ENCODE measurements at regions not wholly inside any gene's neighbourhood (a gene's known extent, or its start where the extent isn't known, plus 50 kb on each side); places are given as distances from the start of the nearest gene placed in this dataset.
"Not testable (repeated sequence)": the region's sequence is repeated elsewhere in the genome, so short reads cannot be mapped to it uniquely, and the experiment has no call there.

- intact Hi-C loops (cut with micrococcal nuclease); dilution Hi-C loops (cut with MboI; ENCODE audit: extremely low pct_ligation_motif_present, low sequenced_read_pairs); FAIRE-seq; H2AFZ ChIP-seq (ENCODE audit: low read depth, low read length); H3K79me2 ChIP-seq (ENCODE audit: control insufficient read depth, insufficient read depth, low read length); H4K20me1 ChIP-seq (replicated peaks; ENCODE audit: control insufficient read depth, extremely low read depth, insufficient read depth, low read length); H3K4me1 ChIP-seq (ENCODE audit: control insufficient read depth, extremely low read depth, insufficient read depth, low read length); H3K9me1 ChIP-seq (replicated peaks; ENCODE audit: control insufficient read depth, extremely low read depth, insufficient read depth, low read length); CTCF ChIA-PET; H3K9me3 ChIP-seq (replicated peaks; ENCODE audit: control insufficient read depth, insufficient read depth, low read length); DNase-seq (ENCODE audit: low read depth, low spot score); H3K27ac ChIP-seq (ENCODE audit: insufficient read depth, low read depth, low read length); H3K4me2 ChIP-seq (ENCODE audit: insufficient read depth, low read length); H3K27me3 ChIP-seq (ENCODE audit: control insufficient read depth in 2 of 2, insufficient read depth in 2 of 2, low read length in 2 of 2); POLR2A ChIA-PET; H3K9ac ChIP-seq (replicated peaks; ENCODE audit: extremely low read depth, insufficient read depth, low read length); H3K4me3 ChIP-seq (replicated peaks in 1 of 3; ENCODE audit: insufficient read depth in 1 of 3, low read depth in 1 of 3, low read length in 3 of 3); BruUV-seq (replicated peaks); H3K36me3 ChIP-seq (ENCODE audit: control insufficient read depth in 2 of 2, extremely low read depth in 1 of 2, insufficient read depth in 2 of 2, low read length in 2 of 2): not testable (repeated sequence)
Observed at GRCh38 chr5:60530144-60530848, 169.7 kb downstream of the DEPDC1B start.

GRCh38 chr5:60529001-60529400 is 171.0 kb downstream of the DEPDC1B start:
- Histone ChIP-seq H3K9me1 (replicated peaks; ENCODE audit: control insufficient read depth, extremely low read depth, insufficient read depth, low read length) (no peaks in the 10 kb centered on the region), H3K27me3 (ENCODE audit: control insufficient read depth in 2 of 2, insufficient read depth in 2 of 2, low read length in 2 of 2) (no peaks in the 10 kb centered on the region), H4K20me1 (replicated peaks; ENCODE audit: control insufficient read depth, extremely low read depth, insufficient read depth, low read length) (no peaks in the 10 kb centered on the region), H3K27ac (ENCODE audit: insufficient read depth, low read depth, low read length) (no peak overlapping the region), H3K9me3 (replicated peaks; ENCODE audit: control insufficient read depth, insufficient read depth, low read length) (no peaks in the 10 kb centered on the region), H3K9ac (replicated peaks; ENCODE audit: extremely low read depth, insufficient read depth, low read length) (no peak overlapping the region), H2AFZ (ENCODE audit: low read depth, low read length) (no peak overlapping the region), H3K4me2 (ENCODE audit: insufficient read depth, low read length) (no peak overlapping the region), H3K4me1 (ENCODE audit: control insufficient read depth, extremely low read depth, insufficient read depth, low read length) (no peaks in the 10 kb centered on the region), H3K4me3 (replicated peaks in 1 of 3; ENCODE audit: insufficient read depth in 1 of 3, low read depth in 1 of 3, low read length in 3 of 3) (no peak overlapping the region), H3K36me3 (ENCODE audit: control insufficient read depth in 2 of 2, extremely low read depth in 1 of 2, insufficient read depth in 2 of 2, low read length in 2 of 2) (no peaks in the 10 kb centered on the region), H3K79me2 (ENCODE audit: control insufficient read depth, insufficient read depth, low read length) (no peaks in the 10 kb centered on the region)
- TF ChIP-seq POLR2AphosphoS5 (IDR thresholded peaks at IDR 0.05; ENCODE audit: insufficient read depth, low read depth, low read length) (no peak), FOS (IDR thresholded peaks at IDR 0.05; ENCODE audit: borderline replicate concordance, insufficient read depth, low read length) (no peak), MAX (IDR thresholded peaks at IDR 0.05; ENCODE audit: insufficient read depth, insufficient read length) (no peak), POLR2A (IDR thresholded peaks at IDR 0.05; ENCODE audit: low read depth, low read length) (no peak), CTCF (IDR thresholded peaks at IDR 0.05; ENCODE audit: extremely low read depth in 1 of 2, insufficient read depth in 1 of 2, low read depth in 1 of 2, low read length in 2 of 2) (no peak), JUN (IDR thresholded peaks at IDR 0.05; ENCODE audit: borderline replicate concordance, insufficient read depth, insufficient read length, low read depth) (no peak), MYC (IDR thresholded peaks at IDR 0.05; ENCODE audit: low read depth, low read length) (no peak), GATA2 (IDR thresholded peaks at IDR 0.05; ENCODE audit: insufficient read depth, insufficient read length, low read depth, low read length) (no peak)
- CTCF ChIA-PET: no interaction called here
- intact Hi-C loops (cut with micrococcal nuclease): no loop called here
- BruUV-seq (replicated peaks): no TSS peak
- DNase-seq (ENCODE audit: low read depth, low spot score) (no peak), FAIRE-seq (no peak)
- dilution Hi-C loops (cut with MboI; ENCODE audit: extremely low pct_ligation_motif_present, low sequenced_read_pairs): no loop called here
- POLR2A ChIA-PET: no interaction called here

Measured in endothelial cell of umbilical vein (primary cell).